ENCODE measurements at regions not wholly inside any gene's neighbourhood (a gene's known extent, or its start where the extent isn't known, plus 50 kb on each side); places are given as distances from the start of the nearest gene placed in this dataset.

GRCh38 chr3:107242579-107242978 is 134.7 kb upstream of the CCDC54 start:
- TF ChIP-seq EZH2 (IDR thresholded peaks at IDR 0.05; ENCODE audit: low read depth, unreplicated experiment), result no peak
- TF ChIP-seq CTCF (conservative IDR thresholded peaks at IDR 0.05; ENCODE audit: low read depth in 2 of 2), result no peak
- TF ChIP-seq EZH2phosphoT487 (IDR thresholded peaks at IDR 0.05; ENCODE audit: unreplicated experiment), result no peak
- no peak for TF ChIP-seq REST (IDR thresholded peaks at IDR 0.05; ENCODE audit: unreplicated experiment)
- no peak for TF ChIP-seq CREB1 (CRISPR knock-in tag; IDR thresholded peaks at IDR 0.05; ENCODE audit: low read depth)
- TF ChIP-seq POLR2AphosphoS5 (IDR thresholded peaks at IDR 0.05; ENCODE audit: low read depth), result no peak

All from GM23338 (cell line).